Cortex of kidney (tissue), 1 donor: ENCODE measurements at regions not wholly inside any gene's neighbourhood (a gene's known extent, or its start where the extent isn't known, plus 50 kb on each side); places are given as distances from the start of the nearest gene placed in this dataset.
"Not testable (repeated sequence)": the region's sequence is repeated elsewhere in the genome, so short reads cannot be mapped to it uniquely, and the experiment has no call there.

Source experiments
- DNase-seq: peaks from one replicate; lab custom pipeline; 2025; lab: John Stamatoyannopoulos, UW

DNA sequence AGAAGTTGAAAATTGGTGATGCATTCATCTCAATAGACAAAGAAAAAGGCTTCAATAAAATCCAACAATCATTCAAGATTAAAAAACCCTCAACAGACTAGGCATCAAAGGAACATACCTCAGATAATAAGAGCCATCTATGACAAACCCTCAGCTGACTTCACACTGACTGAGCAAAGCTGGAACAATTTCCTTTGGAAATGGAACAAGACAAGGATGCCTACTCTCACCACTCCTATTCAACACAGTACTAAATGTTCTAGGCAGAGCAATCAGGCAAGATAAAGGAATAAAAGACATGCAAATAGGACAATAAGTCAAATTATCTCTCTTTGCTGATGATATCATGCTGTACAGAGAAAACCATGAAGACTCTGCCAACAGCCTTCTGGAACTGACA lies 1188.1 kb downstream of the DTWD2 start:
- no peak for DNase-seq

- no peak for DNase-seq
Observed at GRCh38 chr5:117794847-117795246, 1193.5 kb downstream of the DTWD2 start.

- no peak for DNase-seq
Observed at GRCh38 chr5:117793963-117794362, 1194.4 kb downstream of the DTWD2 start.

- no peak for DNase-seq
Observed at GRCh38 chr5:117792476-117792875, 1195.9 kb downstream of the DTWD2 start.

DNA sequence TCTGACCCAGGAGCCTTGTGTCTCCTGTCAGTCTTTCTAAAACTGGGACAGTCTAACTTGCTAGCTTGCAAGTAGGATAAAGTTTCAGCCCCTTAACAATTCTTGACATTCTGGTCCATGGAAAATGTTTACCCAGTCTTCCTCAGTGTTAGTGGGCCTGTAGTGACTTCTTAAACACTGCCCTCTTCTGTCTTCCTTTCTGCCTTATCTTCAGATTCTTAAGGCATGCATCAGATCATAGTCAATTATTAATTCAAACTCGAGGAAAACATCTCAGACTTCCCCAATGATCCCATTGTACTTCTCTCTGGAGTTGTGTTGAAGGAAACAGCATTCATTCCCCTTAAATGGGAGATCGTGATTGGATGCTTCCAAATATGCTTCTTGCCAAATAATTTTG lies 1199.8 kb downstream of the DTWD2 start:
- no peak for DNase-seq

DNA sequence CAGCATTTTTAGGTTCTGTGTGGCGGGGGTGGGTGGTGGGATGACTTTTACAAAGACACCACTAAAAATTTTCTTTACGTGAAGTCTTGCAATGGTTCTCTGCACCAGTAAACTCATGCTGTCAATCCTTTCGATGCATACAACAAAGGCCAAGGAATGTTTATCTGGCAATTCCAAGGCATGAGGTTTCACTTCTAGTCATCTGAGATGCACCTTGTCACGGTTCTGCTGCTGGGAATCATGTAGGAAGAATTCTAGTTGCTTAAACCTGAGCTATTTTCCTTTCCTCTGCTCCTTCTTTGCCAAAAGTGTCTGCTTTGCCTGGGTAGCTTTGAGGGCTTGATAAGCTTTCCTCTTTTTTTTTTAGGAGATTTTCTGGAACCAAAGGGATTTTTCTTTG lies 1204.5 kb upstream of the SEMA6A start:
- no peak for DNase-seq

DNA sequence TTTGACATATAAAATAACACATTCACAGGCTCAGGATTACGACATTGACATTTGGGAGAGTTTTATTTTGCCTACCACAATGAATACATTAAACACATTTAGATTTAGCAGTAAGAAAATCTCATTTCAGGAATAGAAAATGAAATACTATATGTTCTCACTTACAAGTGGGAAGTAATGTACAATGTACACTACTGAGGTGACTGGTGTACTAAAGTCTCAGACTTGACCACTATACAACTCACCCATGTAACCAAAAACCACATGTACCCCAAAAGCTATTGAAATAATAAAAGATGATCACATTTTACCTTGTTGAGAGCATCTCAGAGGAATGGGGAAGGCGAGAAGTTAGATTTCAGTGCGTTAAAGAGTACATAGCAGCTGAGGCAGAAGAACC lies 1202.4 kb upstream of the SEMA6A start:
- no peak for DNase-seq

DNA sequence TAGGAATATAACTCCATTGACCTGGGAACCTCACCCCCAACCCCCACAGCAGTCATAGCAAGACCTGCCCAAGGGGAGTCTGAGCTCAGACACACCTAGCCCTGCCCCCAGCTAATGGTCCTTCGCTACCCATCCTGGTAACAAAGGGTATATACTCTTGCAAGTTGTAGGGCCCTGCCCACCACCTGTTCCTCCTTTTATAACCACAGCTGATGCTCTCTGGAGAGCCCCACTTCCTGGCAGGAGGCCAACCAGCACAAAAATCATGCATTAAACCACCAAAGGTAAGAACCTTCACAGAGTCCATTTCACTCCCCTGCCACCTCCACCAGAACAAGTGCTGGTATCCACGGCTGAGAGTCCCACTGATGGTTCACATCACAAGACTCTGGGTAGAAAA lies 1195.3 kb upstream of the SEMA6A start:
- no peak for DNase-seq

DNA sequence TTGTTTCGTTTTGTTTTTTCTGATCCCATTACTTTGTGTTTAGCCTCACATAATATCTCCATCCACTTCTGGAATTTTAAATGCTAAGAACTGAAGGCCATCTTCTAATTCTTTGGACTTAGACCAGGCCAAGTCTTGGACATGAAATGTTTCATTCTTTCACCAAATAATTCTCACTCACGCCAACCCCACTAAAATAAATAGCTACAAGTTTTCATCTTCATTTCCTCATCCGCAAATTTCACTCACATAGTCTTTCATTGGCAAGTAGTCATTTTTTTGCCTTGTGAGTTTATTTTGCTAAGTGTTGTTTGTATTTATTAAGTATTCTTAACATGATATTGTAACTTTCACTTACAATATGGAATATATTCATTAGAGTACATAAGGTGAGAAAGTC lies 1188.6 kb upstream of the SEMA6A start:
- DNase-seq, result no peak

DNA sequence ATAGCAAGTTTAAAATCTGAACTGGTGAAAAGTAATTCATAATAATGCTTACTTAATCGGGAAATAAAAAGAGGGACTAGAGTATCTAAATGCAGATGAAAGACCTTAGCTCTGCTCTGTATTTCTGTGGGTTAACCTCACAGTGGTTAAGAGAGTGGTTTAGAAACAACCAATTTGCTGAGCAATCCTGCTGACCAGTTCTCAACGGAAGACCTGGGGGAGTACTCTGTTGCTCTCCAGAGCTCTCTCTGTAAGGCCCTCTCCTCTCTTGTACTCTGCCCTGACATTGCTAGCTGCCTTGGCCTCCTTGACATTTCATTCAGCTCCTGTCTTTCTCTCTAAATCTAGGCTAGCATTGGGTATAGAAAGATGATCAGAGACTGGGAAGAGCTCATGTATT lies 1186.6 kb upstream of the SEMA6A start:
- no peak for DNase-seq

DNA sequence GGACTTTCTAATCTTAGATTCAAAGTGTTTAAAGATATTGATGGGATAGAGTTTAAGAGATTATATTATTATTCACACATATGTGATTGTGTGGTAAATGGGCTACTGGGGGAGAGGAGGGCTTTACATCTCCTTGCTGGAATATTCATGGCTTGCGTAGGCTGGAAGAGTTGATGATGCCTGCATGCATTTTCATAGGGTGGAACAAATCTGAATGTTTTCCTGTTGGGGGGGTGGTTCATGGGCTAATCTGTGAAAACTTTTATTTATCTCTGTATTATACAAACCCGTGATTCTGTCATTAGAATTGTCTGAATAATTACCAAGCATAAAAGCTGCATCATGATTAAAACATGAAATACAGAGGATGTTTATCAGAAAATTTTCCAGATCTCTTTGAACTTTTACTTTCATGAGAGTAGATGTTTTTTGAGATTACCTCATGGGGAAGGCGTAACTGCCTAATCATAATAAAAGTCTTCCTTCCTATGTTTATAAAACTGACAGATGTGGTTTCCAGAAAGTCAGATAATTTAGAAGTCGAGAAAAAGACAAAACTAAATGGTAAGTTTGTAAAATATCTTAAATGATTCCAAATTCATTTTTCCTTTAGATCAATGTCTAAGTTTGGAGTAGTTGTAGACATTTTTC lies 1185.4 kb upstream of the SEMA6A start:
- DNase-seq, result no peak

DNA sequence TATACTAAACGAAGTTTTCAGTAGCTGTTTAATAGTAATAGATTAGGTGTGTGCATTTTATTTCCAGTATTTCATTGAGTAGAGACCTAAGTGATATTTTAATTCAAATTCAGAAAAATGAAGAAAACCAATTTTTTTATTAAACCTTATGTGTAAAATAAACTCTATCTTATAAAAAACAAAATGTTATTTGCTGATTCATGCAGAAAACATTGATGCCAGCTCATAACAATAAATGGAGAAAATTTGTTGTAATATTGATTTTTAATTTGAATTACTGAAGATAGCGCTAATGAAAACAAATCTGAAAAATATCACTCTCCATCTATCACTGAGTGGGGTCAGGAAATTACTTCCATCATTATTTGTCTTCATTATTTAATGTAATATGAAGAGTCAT lies 1177.8 kb upstream of the SEMA6A start:
- no peak for DNase-seq

- no peak for DNase-seq
Observed at GRCh38 chr5:117748336-117748735, 1173.7 kb upstream of the SEMA6A start.

- no peak for DNase-seq
Observed at GRCh38 chr5:117743337-117743736, 1168.7 kb upstream of the SEMA6A start.

GRCh38 chr5:117741655-117742206 lies 1167.1 kb upstream of the SEMA6A start:
- DNase-seq, result no peak

DNA sequence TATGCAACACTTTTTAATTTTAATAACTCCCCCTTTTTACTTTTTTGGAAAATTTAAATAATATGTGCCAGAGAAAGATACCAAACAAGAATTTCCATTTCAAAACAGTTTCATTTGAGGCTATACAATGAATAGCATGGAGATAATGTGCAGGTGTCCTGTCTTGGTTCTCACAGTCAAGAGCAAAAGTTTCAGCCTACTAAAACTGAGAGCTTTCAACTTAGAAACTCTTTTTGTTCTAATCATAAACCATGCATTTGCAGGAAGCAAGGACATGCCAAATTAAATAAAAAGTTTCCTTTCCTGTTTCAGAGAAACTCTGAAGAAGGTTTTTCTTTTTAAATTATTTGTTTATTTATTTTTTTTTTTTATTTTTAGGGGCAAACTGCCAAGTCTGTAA lies 1165.6 kb upstream of the SEMA6A start:
- no peak for DNase-seq

- no peak for DNase-seq
Observed at GRCh38 chr5:117738571-117738970, 1163.9 kb upstream of the SEMA6A start.

GRCh38 chr5:117736698-117737097 lies 1162.1 kb upstream of the SEMA6A start:
- DNase-seq, result no peak

GRCh38 chr5:117734056-117734455 lies 1159.4 kb upstream of the SEMA6A start:
- DNase-seq, result no peak

- no peak for DNase-seq
Observed at GRCh38 chr5:117733051-117733450, 1158.4 kb upstream of the SEMA6A start.

GRCh38 chr5:117732264-117732663 lies 1157.6 kb upstream of the SEMA6A start:
- no peak for DNase-seq

GRCh38 chr5:117731446-117731845 lies 1156.8 kb upstream of the SEMA6A start:
- no peak for DNase-seq

DNA sequence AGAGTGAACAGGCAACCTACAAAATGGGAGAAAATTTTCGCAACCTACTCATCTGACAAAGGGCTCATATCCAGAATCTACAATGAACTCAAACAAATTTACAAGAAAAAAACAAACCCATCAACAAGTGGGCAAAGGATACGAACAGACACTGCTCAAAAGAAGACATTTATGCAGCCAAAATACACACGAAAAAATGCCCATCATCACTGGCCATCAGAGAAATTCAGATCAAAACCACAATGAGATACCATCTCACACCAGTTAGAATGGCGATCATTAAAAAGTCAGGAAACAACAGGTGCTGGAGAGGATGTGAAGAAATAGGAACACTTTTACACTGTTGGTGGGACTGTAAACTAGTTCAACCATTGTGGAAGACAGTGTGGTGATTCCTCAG lies 1146.2 kb upstream of the SEMA6A start:
- not testable (repeated sequence) for DNase-seq

DNA sequence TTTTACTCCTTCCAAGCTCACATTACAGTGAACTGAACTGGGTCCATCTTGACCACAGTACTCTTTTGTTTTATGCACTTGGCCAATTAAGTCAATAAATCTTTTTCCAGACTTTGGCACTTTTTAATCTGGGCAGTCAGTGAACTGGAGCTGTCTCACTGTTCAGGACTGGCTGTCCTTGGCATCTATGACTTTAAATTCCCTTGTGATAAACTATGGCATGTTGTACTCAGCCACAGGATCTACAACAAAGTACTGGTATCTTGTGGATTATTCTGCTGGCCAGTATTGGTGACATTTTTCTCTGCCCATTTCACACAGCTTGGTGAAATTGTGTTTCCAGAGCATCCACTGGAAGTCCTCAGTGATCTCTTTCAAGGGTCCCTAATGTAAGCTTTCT lies 1144.8 kb upstream of the SEMA6A start:
- no peak for DNase-seq
